Liver (tissue), 3 donors: ENCODE measurements at regions not wholly inside any gene's neighbourhood (a gene's known extent, or its start where the extent isn't known, plus 50 kb on each side); places are given as distances from the start of the nearest gene placed in this dataset.

Experiments used
- JUND ChIP-seq, 2 donors: IDR thresholded peaks; 2 replicates each; pipeline ENCODE4 v1.6.1; 2016; ENCODE audit warnings: antibody characterized with exemption in 2 of 2
- SP1 ChIP-seq: IDR thresholded peaks from 2 replicates; pipeline ENCODE4 v1.6.1; 2018; ENCODE audit warnings: antibody characterized with exemption, mild to moderate bottlenecking
- TAF1 ChIP-seq: conservative IDR thresholded peaks from 2 replicates; pipeline ENCODE4 v1.6.1; 2016; ENCODE audit warnings: antibody characterized with exemption, mild to moderate bottlenecking
- TF ChIP-seq, protein P1 (sequence below): fragments of 150-350 bp; IDR thresholded peaks from 2 replicates; pipeline ENCODE4 v1.5.1; 2017; ENCODE audit warnings: improper control_type of control experiment, low read depth, low read length; ENCODE audit not compliant: missing input control
- TF ChIP-seq, protein P2 (sequence below): IDR thresholded peaks from 2 replicates; pipeline ENCODE4 v1.6.1; 2016; ENCODE audit warnings: antibody characterized with exemption
- TF ChIP-seq, protein P3 (sequence below): IDR thresholded peaks from 2 replicates; pipeline ENCODE4 v1.6.1; 2016; ENCODE audit warnings: antibody characterized with exemption
- TF ChIP-seq, protein P4 (sequence below): IDR thresholded peaks from 2 replicates; pipeline ENCODE4 v1.6.1; 2016; ENCODE audit warnings: antibody characterized with exemption, mild to moderate bottlenecking
- donor health status: healthy.
- donor health status: healthy.

DNA sequence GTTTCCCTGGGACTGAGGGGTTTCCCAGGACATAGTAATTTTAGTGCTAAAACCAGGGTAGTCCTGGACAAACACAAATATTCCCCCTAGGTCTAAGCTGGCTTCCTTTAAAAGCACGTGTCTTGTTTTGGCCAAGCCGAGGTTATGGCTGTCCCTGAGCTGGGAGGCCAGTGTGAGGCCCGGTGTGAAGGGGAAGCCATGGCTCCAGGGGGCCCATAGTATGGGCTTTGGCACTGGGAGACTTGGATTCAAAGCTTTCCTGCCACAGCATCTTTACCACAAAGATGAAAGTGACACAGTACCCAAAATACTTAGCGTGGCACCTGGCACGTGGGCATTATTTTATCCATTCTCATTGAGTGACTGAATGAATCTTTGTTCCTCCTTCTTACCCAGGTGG is 345.2 kb downstream of the ZNF536 start:
- TF ChIP-seq, protein P1, sequence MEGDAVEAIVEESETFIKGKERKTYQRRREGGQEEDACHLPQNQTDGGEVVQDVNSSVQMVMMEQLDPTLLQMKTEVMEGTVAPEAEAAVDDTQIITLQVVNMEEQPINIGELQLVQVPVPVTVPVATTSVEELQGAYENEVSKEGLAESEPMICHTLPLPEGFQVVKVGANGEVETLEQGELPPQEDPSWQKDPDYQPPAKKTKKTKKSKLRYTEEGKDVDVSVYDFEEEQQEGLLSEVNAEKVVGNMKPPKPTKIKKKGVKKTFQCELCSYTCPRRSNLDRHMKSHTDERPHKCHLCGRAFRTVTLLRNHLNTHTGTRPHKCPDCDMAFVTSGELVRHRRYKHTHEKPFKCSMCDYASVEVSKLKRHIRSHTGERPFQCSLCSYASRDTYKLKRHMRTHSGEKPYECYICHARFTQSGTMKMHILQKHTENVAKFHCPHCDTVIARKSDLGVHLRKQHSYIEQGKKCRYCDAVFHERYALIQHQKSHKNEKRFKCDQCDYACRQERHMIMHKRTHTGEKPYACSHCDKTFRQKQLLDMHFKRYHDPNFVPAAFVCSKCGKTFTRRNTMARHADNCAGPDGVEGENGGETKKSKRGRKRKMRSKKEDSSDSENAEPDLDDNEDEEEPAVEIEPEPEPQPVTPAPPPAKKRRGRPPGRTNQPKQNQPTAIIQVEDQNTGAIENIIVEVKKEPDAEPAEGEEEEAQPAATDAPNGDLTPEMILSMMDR = no peak
- TF ChIP-seq, protein P2, sequence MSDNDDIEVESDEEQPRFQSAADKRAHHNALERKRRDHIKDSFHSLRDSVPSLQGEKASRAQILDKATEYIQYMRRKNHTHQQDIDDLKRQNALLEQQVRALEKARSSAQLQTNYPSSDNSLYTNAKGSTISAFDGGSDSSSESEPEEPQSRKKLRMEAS = no peak
- TF ChIP-seq TAF1 (no peak), JUND (IDR thresholded peaks at IDR 0.05) (no peak), SP1 (no peak)
- TF ChIP-seq, protein P3, sequence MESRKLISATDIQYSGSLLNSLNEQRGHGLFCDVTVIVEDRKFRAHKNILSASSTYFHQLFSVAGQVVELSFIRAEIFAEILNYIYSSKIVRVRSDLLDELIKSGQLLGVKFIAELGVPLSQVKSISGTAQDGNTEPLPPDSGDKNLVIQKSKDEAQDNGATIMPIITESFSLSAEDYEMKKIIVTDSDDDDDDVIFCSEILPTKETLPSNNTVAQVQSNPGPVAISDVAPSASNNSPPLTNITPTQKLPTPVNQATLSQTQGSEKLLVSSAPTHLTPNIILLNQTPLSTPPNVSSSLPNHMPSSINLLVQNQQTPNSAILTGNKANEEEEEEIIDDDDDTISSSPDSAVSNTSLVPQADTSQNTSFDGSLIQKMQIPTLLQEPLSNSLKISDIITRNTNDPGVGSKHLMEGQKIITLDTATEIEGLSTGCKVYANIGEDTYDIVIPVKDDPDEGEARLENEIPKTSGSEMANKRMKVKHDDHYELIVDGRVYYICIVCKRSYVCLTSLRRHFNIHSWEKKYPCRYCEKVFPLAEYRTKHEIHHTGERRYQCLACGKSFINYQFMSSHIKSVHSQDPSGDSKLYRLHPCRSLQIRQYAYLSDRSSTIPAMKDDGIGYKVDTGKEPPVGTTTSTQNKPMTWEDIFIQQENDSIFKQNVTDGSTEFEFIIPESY = no peak
- TF ChIP-seq, protein P4, sequence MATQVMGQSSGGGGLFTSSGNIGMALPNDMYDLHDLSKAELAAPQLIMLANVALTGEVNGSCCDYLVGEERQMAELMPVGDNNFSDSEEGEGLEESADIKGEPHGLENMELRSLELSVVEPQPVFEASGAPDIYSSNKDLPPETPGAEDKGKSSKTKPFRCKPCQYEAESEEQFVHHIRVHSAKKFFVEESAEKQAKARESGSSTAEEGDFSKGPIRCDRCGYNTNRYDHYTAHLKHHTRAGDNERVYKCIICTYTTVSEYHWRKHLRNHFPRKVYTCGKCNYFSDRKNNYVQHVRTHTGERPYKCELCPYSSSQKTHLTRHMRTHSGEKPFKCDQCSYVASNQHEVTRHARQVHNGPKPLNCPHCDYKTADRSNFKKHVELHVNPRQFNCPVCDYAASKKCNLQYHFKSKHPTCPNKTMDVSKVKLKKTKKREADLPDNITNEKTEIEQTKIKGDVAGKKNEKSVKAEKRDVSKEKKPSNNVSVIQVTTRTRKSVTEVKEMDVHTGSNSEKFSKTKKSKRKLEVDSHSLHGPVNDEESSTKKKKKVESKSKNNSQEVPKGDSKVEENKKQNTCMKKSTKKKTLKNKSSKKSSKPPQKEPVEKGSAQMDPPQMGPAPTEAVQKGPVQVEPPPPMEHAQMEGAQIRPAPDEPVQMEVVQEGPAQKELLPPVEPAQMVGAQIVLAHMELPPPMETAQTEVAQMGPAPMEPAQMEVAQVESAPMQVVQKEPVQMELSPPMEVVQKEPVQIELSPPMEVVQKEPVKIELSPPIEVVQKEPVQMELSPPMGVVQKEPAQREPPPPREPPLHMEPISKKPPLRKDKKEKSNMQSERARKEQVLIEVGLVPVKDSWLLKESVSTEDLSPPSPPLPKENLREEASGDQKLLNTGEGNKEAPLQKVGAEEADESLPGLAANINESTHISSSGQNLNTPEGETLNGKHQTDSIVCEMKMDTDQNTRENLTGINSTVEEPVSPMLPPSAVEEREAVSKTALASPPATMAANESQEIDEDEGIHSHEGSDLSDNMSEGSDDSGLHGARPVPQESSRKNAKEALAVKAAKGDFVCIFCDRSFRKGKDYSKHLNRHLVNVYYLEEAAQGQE = no peak
